Naive thymus-derived CD8-positive, alpha-beta T cell (primary cell): ENCODE measurements at regions not wholly inside any gene's neighbourhood (a gene's known extent, or its start where the extent isn't known, plus 50 kb on each side); places are given as distances from the start of the nearest gene placed in this dataset.
"Not testable (repeated sequence)": the region's sequence is repeated elsewhere in the genome, so short reads cannot be mapped to it uniquely, and the experiment has no call there.

Experiments used
- ATAC-seq, 2 donors: fragments of 150-1000 bp; cut with Tn5 transposase in 1 of 2; sonication (Bioruptor Pico), chemical (Tn5 transposase) in 1 of 2; 1 replicate in 1 of 2; 2 replicates in 1 of 2; pipeline ENCODE4 v1.10.0; 2021; ENCODE audit warnings: mild to moderate bottlenecking in 2 of 2, moderate library complexity in 2 of 2
- POLR2A ChIA-PET: fragments of 350-600 bp; sonication (Branson Sonifier 250); formaldehyde crosslinking; loops from one replicate; lab custom pipeline; 2021; ENCODE audit warnings: antibody characterized with exemption; lab: Charles Lee
- DNase-seq, 10 donors: peaks; one replicate each; pipeline versions ENCODE4 v3.0.0 to v3.0.0-alpha.2; 2020 to 2022
- H3K27ac Mint-ChIP-seq, 10 donors: one replicate each; pipeline ENCODE4 v1.8.0; 2020 to 2022; ENCODE audit warnings: mild to moderate bottlenecking in 10 of 10, mixed read lengths in 10 of 10, moderate library complexity in 4 of 10, inconsistent platforms in 1 of 10
- H3K27me3 Mint-ChIP-seq, 5 donors: one replicate each; pipeline ENCODE4 v1.8.0; 2021 to 2022; ENCODE audit warnings: mixed read lengths in 5 of 5
- H3K36me3 Mint-ChIP-seq, 3 donors: one replicate each; pipeline ENCODE4 v1.8.0; 2020 to 2022; ENCODE audit warnings: mixed read lengths in 3 of 3, mild to moderate bottlenecking in 2 of 3, inconsistent platforms in 1 of 3
- H3K4me1 Mint-ChIP-seq, 4 donors: one replicate each; pipeline ENCODE4 v1.8.0; 2021 to 2022; ENCODE audit warnings: mixed read lengths in 4 of 4
- H3K4me3 Mint-ChIP-seq, 10 donors: one replicate each; pipeline ENCODE4 v1.8.0; 2020 to 2022; ENCODE audit warnings: mild to moderate bottlenecking in 10 of 10, mixed read lengths in 10 of 10, moderate library complexity in 6 of 10, inconsistent platforms in 1 of 10
- H3K9me3 Mint-ChIP-seq, 9 donors: one replicate each; pipeline ENCODE4 v1.8.0; 2020 to 2022; ENCODE audit warnings: mixed read lengths in 9 of 9, mild to moderate bottlenecking in 3 of 9, inconsistent platforms in 1 of 9, moderate library complexity in 1 of 9

DNA sequence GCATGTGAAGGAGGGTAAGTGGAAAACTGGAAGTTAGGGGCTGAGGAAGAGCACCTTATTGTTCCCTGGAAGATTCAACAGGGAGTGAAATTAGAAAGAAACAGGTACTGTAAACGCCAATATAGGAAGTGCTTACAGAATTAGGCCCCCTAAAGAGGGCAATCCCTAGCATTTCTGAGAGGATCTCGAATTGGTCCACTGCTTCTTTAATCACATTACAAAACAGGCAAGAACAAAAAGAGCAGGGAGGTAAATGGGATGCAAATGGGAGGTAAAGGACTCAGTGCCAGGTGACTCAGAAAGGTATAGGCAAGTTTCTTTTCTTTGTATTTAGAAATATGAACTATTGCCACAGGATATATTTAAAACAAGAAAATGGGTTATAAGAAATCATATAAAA is 116.4 kb upstream of the FANCL start:
- H3K36me3 Mint-ChIP-seq = no peaks in the 10 kb centered on the region
- ATAC-seq (no peak), DNase-seq (no peak)
- POLR2A ChIA-PET = no interaction called here
- no peak overlapping the region for H3K4me3 Mint-ChIP-seq
- H3K27me3 Mint-ChIP-seq = peaks cover 0 to 3% (median 2%) of the 10 kb centered on the region in 5 donors
- H3K9me3 Mint-ChIP-seq = no peaks in the 10 kb centered on the region
- H3K27ac Mint-ChIP-seq = no peak overlapping the region
- no peaks in the 10 kb centered on the region for H3K4me1 Mint-ChIP-seq

DNA sequence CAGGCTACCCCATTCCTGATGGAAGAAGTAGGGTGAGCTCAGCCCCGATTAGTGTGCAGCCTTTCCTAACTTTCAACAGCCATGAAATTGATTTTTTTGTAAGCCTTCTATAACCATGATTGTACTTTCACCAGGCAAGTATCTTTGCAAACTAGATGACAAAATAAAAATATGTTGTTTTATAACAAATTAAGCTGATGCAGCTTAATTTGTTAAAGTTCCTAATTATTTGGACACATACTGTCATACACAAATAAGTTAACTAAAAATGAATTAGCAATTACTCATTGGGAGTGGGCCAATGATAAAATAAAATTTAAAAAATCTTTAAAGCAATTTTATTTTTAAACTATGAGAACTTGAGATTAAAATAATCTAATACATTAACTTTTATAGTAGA is 113.1 kb upstream of the FANCL start:
- Mint-ChIP-seq H3K27me3 (peaks cover 0 to 3% (median 2%) of the 10 kb centered on the region in 5 donors), H3K4me3 (no peak overlapping the region), H3K27ac (no peak overlapping the region), H3K4me1 (peaks cover 0 to 10% (median 4%) of the 10 kb centered on the region in 4 donors), H3K36me3 (no peaks in the 10 kb centered on the region), H3K9me3 (no peaks in the 10 kb centered on the region)
- ATAC-seq (no peak), DNase-seq (no peak)
- POLR2A ChIA-PET = no interaction called here

DNA sequence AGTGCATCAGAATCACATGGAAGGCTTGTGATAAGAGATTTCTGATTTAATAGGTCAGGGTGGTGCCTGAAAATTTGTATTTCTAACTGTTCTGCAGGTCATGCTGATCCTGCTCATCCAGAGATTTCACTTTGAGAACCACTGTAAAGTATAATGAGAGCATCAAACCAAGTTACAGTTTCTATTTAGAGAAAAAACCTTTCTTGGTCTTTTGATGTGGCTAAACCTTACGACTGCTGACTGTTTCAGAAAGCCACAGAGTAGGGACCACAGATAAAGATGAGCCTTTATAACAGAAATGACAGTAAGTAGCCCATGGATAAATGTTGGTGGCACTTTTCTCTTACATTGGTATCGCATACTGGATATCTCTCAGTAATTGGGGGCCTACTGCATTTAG is 109.4 kb upstream of the FANCL start:
- no peaks in the 10 kb centered on the region for H3K36me3 Mint-ChIP-seq
- peaks cover 0 to 3% (median 0%) of the 10 kb centered on the region in 9 donors for H3K9me3 Mint-ChIP-seq
- no peak overlapping the region for H3K27ac Mint-ChIP-seq
- ATAC-seq (no peak), DNase-seq (peak in 1 of 10 donors; percentile 11)
- peaks cover 0 to 10% (median 5%) of the 10 kb centered on the region in 4 donors for H3K4me1 Mint-ChIP-seq
- POLR2A ChIA-PET = no interaction called here
- H3K27me3 Mint-ChIP-seq = peaks cover 0 to 3% (median 0%) of the 10 kb centered on the region in 5 donors
- no peak overlapping the region for H3K4me3 Mint-ChIP-seq

DNA sequence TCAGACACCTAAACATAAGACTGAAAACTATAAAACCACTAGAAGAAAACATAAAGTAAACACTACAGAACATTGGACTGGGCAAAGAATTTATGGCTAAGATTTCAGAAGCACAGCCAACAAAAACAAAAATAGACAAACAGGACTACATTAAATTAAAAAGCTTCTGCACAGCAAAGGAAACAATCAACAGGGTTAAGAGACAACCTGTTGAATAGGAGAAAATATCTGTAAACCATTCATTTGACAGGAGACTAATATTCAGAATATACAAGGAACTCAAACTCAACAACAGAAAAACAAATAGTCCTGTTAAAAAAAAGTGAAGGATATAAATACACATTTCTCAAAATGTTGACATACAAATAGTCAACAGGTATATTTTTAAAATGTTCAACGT is 106.7 kb upstream of the FANCL start:
- Mint-ChIP-seq H3K27ac (no peak overlapping the region), H3K4me1 (peaks cover 0 to 10% (median 5%) of the 10 kb centered on the region in 4 donors), H3K27me3 (peaks cover 0 to 8% (median 2%) of the 10 kb centered on the region in 5 donors), H3K9me3 (peaks cover 0 to 16% (median 5%) of the 10 kb centered on the region in 9 donors), H3K4me3 (no peak overlapping the region), H3K36me3 (peaks cover 0 to 3% (median under 1%) of the 10 kb centered on the region in 3 donors)
- no peak for DNase-seq
- ATAC-seq = no peak
- POLR2A ChIA-PET = no interaction called here

DNA sequence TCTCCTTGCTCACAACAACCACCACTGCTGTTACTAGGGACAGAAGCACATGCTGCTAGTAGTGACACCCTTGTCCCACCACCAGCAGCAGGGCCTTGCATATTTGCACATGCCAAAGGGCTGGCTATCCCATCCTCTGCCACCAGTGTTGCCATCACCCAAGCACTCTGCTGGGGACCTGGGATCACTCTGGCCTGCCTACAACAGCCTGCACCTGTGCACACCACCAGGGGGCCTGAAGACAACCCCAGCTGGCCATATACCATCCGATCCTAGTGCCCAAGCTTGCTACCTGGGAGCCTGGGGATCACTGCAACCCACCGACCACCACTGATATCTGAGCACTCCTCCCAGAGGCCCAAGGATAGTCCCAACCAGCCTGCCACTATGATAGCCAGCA is 99.9 kb upstream of the FANCL start:
- Mint-ChIP-seq H3K9me3 (peaks cover 9 to 32% (median 19%) of the 10 kb centered on the region in 9 donors), H3K36me3 (peaks cover 0 to 16% (median 6%) of the 10 kb centered on the region in 3 donors), H3K27me3 (peaks cover 3 to 16% (median 7%) of the 10 kb centered on the region in 5 donors), H3K27ac (no peak overlapping the region), H3K4me3 (no peak overlapping the region), H3K4me1 (no peaks in the 10 kb centered on the region)
- DNase-seq (no peak), ATAC-seq (no peak)
- POLR2A ChIA-PET = no interaction called here

DNA sequence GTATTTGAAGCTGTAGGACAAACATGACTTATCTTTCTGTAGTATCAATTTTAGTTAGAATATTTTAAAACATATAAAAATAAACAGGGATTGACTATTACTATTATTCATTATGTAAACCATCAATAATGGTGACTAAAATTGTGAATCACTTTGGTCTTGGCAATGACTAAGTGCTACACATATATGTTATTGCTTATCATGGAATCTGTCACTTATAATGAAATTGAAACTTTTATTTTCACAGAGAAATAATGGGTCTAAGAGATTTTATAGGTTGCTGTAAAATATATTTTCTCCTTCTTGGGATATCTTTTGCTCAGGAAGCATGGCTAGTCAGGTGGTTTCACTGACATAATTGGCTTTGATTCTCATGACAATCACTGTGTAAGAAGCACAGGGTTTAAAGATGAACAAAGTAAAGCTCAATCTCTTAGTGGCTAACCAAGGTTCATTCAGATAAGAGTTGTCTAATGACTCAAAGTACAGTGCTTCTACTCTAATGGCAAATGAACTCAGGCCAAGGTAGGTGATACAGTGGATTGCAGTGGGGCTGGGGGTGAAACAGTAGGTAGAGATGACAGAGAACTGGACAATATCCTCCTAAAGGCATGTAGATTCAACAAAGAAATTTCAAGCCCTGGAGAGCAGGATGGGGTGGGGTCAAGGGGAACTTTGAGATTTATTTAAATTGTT is 98.6 kb upstream of the FANCL start:
- POLR2A ChIA-PET = no interaction called here
- peaks cover 9 to 32% (median 19%) of the 10 kb centered on the region in 9 donors for H3K9me3 Mint-ChIP-seq
- ATAC-seq (no peak), DNase-seq (no peak)
- H3K27ac Mint-ChIP-seq = no peak overlapping the region
- H3K4me3 Mint-ChIP-seq = no peak overlapping the region
- H3K27me3 Mint-ChIP-seq = peaks cover 3 to 16% (median 6%) of the 10 kb centered on the region in 5 donors
- H3K4me1 Mint-ChIP-seq = no peaks in the 10 kb centered on the region
- peaks cover 0 to 16% (median 6%) of the 10 kb centered on the region in 3 donors for H3K36me3 Mint-ChIP-seq

DNA sequence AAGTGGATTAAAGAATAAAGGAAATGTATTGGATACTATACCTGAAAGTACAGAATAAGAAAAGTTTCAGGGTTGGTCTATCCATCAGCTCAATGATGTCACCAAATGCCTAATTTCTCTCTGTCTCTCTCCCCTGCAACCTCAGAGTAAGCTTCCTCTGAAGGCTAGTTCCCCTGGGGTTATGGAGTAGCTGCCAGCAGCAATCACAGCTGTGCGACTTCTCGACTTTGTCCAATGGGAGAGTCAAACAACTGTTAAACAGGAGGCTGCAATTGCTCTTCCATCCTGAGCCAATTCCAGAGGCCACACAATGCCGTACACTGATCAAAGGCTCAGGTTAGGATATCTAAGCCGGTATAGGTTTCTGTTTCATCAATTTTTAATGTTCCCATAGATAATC is 95.3 kb upstream of the FANCL start:
- Mint-ChIP-seq H3K9me3 (peaks cover 0 to 7% (median 2%) of the 10 kb centered on the region in 9 donors), H3K36me3 (peaks cover 0 to 2% (median 0%) of the 10 kb centered on the region in 3 donors), H3K4me3 (no peak overlapping the region), H3K4me1 (no peaks in the 10 kb centered on the region), H3K27me3 (peaks cover 0 to 2% (median under 1%) of the 10 kb centered on the region in 5 donors), H3K27ac (no peak overlapping the region)
- POLR2A ChIA-PET = no interaction called here
- ATAC-seq (no peak), DNase-seq (no peak)

DNA sequence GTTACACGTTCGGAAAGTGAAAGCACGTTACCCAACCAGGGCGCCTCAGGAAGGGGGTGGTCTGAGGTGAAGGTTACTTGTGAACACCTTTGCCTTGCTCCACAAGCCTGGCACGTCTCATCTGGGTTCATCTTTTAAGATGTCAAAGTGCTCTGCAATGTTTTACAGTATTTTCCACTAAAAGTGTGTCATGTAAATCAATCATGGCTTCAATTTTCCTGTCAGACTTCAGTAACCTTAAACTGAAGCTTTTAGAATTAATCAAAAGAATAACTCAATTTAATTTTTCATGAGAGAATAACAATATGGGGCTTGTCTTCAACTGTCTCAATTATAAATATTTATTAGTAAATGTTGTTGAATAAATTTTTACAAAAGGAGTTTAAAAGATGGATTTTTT is 93.3 kb upstream of the FANCL start:
- no peak overlapping the region for H3K4me3 Mint-ChIP-seq
- POLR2A ChIA-PET = no interaction called here
- no peaks in the 10 kb centered on the region for H3K4me1 Mint-ChIP-seq
- H3K27ac Mint-ChIP-seq = no peak overlapping the region
- H3K27me3 Mint-ChIP-seq = no peaks in the 10 kb centered on the region
- DNase-seq (no peak), ATAC-seq (no peak)
- H3K36me3 Mint-ChIP-seq = no peaks in the 10 kb centered on the region
- peaks cover 0 to 3% (median 0%) of the 10 kb centered on the region in 9 donors for H3K9me3 Mint-ChIP-seq

DNA sequence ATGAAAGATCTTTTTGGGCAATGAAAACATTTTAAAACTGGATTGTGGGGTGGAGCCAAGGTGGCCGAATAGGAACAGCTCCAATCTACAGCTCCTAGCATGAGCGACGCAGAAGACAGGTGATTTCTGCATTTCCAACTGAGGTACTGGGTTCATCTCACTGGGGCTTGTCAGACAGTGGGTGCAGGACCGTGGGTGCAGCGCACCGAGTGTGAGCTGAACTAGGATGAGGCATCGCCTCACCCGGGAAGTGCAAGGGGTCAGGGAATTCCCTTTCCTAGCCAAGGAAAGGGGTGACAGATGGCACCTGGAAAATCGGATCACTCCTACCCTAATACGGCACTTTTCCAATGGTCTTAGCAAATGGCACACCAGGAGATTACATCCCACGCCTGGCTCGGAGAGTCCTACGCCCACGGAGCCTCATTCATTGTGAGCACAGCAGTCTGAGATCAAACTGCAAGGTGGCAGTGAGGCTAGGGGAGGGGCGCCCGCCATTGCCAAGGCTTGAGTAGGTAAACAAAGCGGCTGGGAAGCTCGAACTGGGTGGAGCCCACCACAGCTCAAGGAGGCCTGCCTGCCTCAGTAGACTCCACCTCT is 84.3 kb upstream of the FANCL start:
- H3K27me3 Mint-ChIP-seq = peaks cover 3 to 21% (median 10%) of the 10 kb centered on the region in 5 donors
- ATAC-seq, H3K36me3 Mint-ChIP-seq, POLR2A ChIA-PET, DNase-seq, H3K4me3 Mint-ChIP-seq, H3K9me3 Mint-ChIP-seq, H3K4me1 Mint-ChIP-seq: not testable (repeated sequence)
- H3K27ac Mint-ChIP-seq = peak overlapping the region in 1 of 10 donors; percentile 20

DNA sequence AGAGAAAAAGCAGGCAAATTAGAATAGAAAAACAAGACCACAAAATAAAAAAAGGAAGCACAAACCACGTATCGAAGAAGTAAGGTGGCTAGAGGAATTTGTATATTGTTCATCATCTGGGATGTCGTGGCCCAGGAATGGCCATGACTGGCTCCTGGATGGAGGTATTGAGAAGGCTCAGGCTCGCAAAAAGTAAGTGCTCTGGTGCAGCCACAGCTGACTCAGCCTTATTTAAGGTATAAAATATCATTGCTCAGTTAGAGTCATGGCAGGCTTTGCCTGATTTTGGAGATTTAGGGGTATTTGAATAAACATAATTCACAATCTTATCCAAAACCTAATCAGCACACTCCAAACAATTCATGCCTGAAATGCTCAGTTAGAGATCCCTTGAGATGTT is 78.4 kb upstream of the FANCL start:
- H3K27me3 Mint-ChIP-seq = peaks cover 0 to 12% (median 3%) of the 10 kb centered on the region in 5 donors
- no peaks in the 10 kb centered on the region for H3K4me1 Mint-ChIP-seq
- DNase-seq = no peak
- H3K4me3 Mint-ChIP-seq = no peak overlapping the region
- no peaks in the 10 kb centered on the region for H3K36me3 Mint-ChIP-seq
- ATAC-seq = no peak
- peaks cover 0 to 7% (median 0%) of the 10 kb centered on the region in 9 donors for H3K9me3 Mint-ChIP-seq
- peak overlapping the region in 1 of 10 donors; percentile 6 for H3K27ac Mint-ChIP-seq
- POLR2A ChIA-PET = no interaction called here

DNA sequence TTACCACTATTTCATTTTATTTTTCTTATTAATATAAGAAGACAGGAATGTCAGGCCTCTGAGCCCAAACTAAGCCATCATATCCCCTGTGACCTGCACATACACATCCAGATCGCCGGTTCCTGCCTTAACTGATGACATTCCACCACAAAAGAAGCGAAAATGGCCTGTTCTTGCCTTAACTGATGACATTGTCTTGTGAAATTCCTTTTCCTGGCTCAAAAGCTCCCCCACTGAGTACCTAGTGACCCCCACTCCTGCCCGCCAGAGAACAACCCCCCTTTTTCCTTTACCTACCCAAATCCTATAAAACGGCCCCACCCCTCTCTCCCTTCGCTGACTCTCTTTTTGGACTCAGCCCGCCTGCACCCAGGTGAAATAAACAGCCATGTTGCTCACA is 77.8 kb upstream of the FANCL start:
- Mint-ChIP-seq H3K27ac (peak overlapping the region in 2 of 10 donors; percentile 6 to 30), H3K27me3 (peaks cover 0 to 12% (median 0%) of the 10 kb centered on the region in 5 donors), H3K9me3 (peaks cover 0 to 11% (median 0%) of the 10 kb centered on the region in 9 donors)
- ATAC-seq, H3K4me1 Mint-ChIP-seq, POLR2A ChIA-PET, H3K4me3 Mint-ChIP-seq, DNase-seq, H3K36me3 Mint-ChIP-seq: not testable (repeated sequence)

DNA sequence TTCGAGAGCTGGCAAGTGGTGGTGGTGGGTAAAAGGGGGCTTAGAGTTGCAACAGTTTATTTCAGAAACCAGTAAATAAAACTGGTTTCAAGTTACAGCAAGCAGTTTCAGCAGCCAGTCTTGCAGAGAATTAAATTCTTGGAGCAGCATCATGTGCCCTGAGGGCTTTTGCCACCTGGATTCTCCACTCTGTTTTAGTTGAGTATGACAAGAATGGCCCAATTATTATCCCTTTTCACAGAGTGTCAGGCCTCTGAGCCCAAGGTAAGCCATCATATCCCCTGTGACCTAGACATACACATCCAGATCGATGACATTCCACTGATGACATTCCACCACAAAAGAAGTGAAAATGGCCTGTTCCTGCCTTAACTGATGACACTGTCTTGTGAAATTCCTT is 72.8 kb upstream of the FANCL start:
- ATAC-seq (no peak), DNase-seq (no peak)
- Mint-ChIP-seq H3K27me3 (peaks cover 0 to 12% (median 0%) of the 10 kb centered on the region in 5 donors), H3K4me1 (no peaks in the 10 kb centered on the region), H3K36me3 (no peaks in the 10 kb centered on the region), H3K4me3 (no peak overlapping the region), H3K9me3 (peaks cover 0 to 11% (median 0%) of the 10 kb centered on the region in 9 donors), H3K27ac (no peak overlapping the region)
- POLR2A ChIA-PET = no interaction called here

DNA sequence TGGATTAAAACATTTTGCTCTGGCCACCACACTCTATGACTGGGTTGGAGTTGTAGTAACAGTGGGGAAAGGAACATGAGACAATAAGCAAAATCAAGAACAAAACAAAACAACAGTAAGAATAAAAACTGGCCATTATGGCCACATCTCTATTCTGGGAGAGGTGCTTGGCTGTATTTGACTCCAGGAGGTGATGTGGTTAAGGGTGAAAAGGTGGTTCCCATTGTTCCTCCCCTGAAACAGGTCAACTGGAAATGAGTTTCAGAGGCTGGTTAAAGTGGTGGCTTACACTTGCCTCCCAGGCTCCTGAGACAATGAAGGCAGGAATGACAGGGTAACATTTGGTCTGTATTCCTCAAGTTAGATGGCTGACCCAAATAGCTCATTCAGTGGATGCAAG is 67.3 kb upstream of the FANCL start:
- POLR2A ChIA-PET = no interaction called here
- Mint-ChIP-seq H3K27ac (no peak overlapping the region), H3K36me3 (no peaks in the 10 kb centered on the region), H3K4me3 (no peak overlapping the region), H3K27me3 (peaks cover 0 to 11% (median 0%) of the 10 kb centered on the region in 5 donors), H3K9me3 (peaks cover 0 to 4% (median 0%) of the 10 kb centered on the region in 9 donors), H3K4me1 (no peaks in the 10 kb centered on the region)
- DNase-seq (no peak), ATAC-seq (no peak)
